WTC11 (cell line): ENCODE measurements at regions not wholly inside any gene's neighbourhood (a gene's known extent, or its start where the extent isn't known, plus 50 kb on each side); places are given as distances from the start of the nearest gene placed in this dataset.

Source experiments
- ATAC-seq: fragments of 200-7000 bp; cut with Tn5 transposase; 2 replicates; pipeline ENCODE4 v1.10.0; 2021; ENCODE audit warnings: mild to moderate bottlenecking, moderate library complexity
- CTCF ChIA-PET: fragments of 300-600 bp; sonication (Branson Sonifier 250); formaldehyde crosslinking; loops from one replicate; lab custom pipeline; 2021; ENCODE audit warnings: antibody characterized with exemption; lab: Charles Lee
- POLR2A ChIA-PET: fragments of 350-600 bp; sonication (Branson Sonifier 250); formaldehyde crosslinking; loops from one replicate; lab custom pipeline; 2021; ENCODE audit warnings: antibody characterized with exemption; lab: Charles Lee
- DNase-seq: peaks from one replicate; pipeline ENCODE4 v3.0.0; 2021; ENCODE audit warnings: low spot score
- H3K27ac Mint-ChIP-seq: 2 replicates; pipeline ENCODE4 v1.8.0; 2021; ENCODE audit warnings: mixed read lengths
- H3K27me3 Mint-ChIP-seq: 2 replicates; pipeline ENCODE4 v1.8.0; 2021; ENCODE audit warnings: low read depth, mild to moderate bottlenecking, moderate library complexity, mixed read lengths
- H3K36me3 Mint-ChIP-seq: 2 replicates; pipeline ENCODE4 v1.8.0; 2021; ENCODE audit warnings: mixed read lengths
- H3K4me1 Mint-ChIP-seq: 2 replicates; pipeline ENCODE4 v1.8.0; 2022; ENCODE audit warnings: mixed read lengths
- H3K4me3 Mint-ChIP-seq: 2 replicates; pipeline ENCODE4 v1.8.0; 2021; ENCODE audit warnings: mild to moderate bottlenecking, moderate library complexity, mixed read lengths
- H3K9me3 Mint-ChIP-seq: 2 replicates; pipeline ENCODE4 v1.8.0; 2021; ENCODE audit warnings: mixed read lengths
- AR ChIP-seq: fragments of 250-450 bp; sonication (Bioruptor Pico); IDR thresholded peaks from 2 replicates; pipeline ENCODE4 v1.9.0; 2021; ENCODE audit warnings: mild to moderate bottlenecking
- ATF1 ChIP-seq: sonication (generic); formaldehyde crosslinking; IDR thresholded peaks from 2 replicates; pipeline ENCODE4 v1.8.1; 2023; ENCODE audit warnings: mild to moderate bottlenecking, moderate library complexity, missing genetic modification reagents
- ESRRA ChIP-seq: sonication (generic); formaldehyde crosslinking; IDR thresholded peaks from 2 replicates; pipeline ENCODE4 v1.8.1; 2022; ENCODE audit warnings: mild to moderate bottlenecking, missing genetic modification reagents, borderline replicate concordance
- ETV6 ChIP-seq: sonication (generic); formaldehyde crosslinking; IDR thresholded peaks from 2 replicates; pipeline ENCODE4 v1.8.1; 2022; ENCODE audit warnings: mild to moderate bottlenecking, missing genetic modification reagents
- GRHL2 ChIP-seq: fragments of 250-450 bp; sonication (Bioruptor Pico); IDR thresholded peaks from 2 replicates; pipeline ENCODE4 v1.8.0; 2022; ENCODE audit warnings: mild to moderate bottlenecking, moderate library complexity; ENCODE audit not compliant: insufficient replicate concordance, severe bottlenecking
- HMGXB4 ChIP-seq: sonication (generic); formaldehyde crosslinking; IDR thresholded peaks from 2 replicates; pipeline ENCODE4 v1.8.1; 2023; ENCODE audit warnings: mild to moderate bottlenecking, moderate library complexity, missing genetic modification reagents
- NFE2L1 ChIP-seq: sonication (generic); formaldehyde crosslinking; IDR thresholded peaks from 2 replicates; pipeline ENCODE4 v1.8.1; 2023; ENCODE audit warnings: missing genetic modification reagents
- NR2C2 ChIP-seq: sonication (generic); formaldehyde crosslinking; IDR thresholded peaks from 2 replicates; pipeline ENCODE4 v1.8.0; 2022; ENCODE audit warnings: mild to moderate bottlenecking, missing genetic modification reagents
- NR3C1 ChIP-seq: sonication (generic); formaldehyde crosslinking; conservative IDR thresholded peaks from 2 replicates; pipeline ENCODE4 v1.8.1; 2023; ENCODE audit warnings: low read depth, mild to moderate bottlenecking, missing genetic modification reagents
- PREB ChIP-seq: sonication (generic); formaldehyde crosslinking; IDR thresholded peaks from 2 replicates; pipeline ENCODE4 v1.8.1; 2022; ENCODE audit warnings: mild to moderate bottlenecking, missing genetic modification reagents, moderate library complexity, borderline replicate concordance
- SMAD3 ChIP-seq: sonication (generic); formaldehyde crosslinking; IDR thresholded peaks from 2 replicates; pipeline ENCODE4 v1.8.0; 2022; ENCODE audit warnings: missing genetic modification reagents, mild to moderate bottlenecking, borderline replicate concordance
- TEAD1 ChIP-seq: sonication (generic); formaldehyde crosslinking; IDR thresholded peaks from 2 replicates; pipeline ENCODE4 v1.8.0; 2022; ENCODE audit warnings: mild to moderate bottlenecking, missing genetic modification reagents
- ZNF317 ChIP-seq: sonication (generic); formaldehyde crosslinking; IDR thresholded peaks from 2 replicates; pipeline ENCODE4 v1.8.1; 2023; ENCODE audit warnings: low read depth, mild to moderate bottlenecking, moderate library complexity, missing genetic modification reagents, borderline replicate concordance
- ZNF423 ChIP-seq: fragments of 250-450 bp; sonication (Bioruptor Pico); IDR thresholded peaks from 2 replicates; pipeline ENCODE4 v2.1.2; 2022; ENCODE audit warnings: mild to moderate bottlenecking, moderate library complexity
- ZNF425 ChIP-seq: fragments of 250-450 bp; sonication (Bioruptor Pico); conservative IDR thresholded peaks from 2 replicates; pipeline ENCODE4 v1.9.0; 2021; ENCODE audit warnings: mild to moderate bottlenecking
- TF ChIP-seq, protein P1 (sequence below): sonication (generic); formaldehyde crosslinking; conservative IDR thresholded peaks from 2 replicates; pipeline ENCODE4 v1.8.1; 2022; ENCODE audit warnings: mild to moderate bottlenecking, missing genetic modification reagents
- TF ChIP-seq, protein P2 (sequence below): sonication (generic); formaldehyde crosslinking; IDR thresholded peaks from 2 replicates; pipeline ENCODE4 v1.8.1; 2023; ENCODE audit warnings: mild to moderate bottlenecking, missing genetic modification reagents, moderate library complexity
- TF ChIP-seq, protein P3 (sequence below): sonication (generic); formaldehyde crosslinking; IDR thresholded peaks from 2 replicates; pipeline ENCODE4 v1.8.0; 2023; ENCODE audit warnings: missing genetic modification reagents, mild to moderate bottlenecking, borderline replicate concordance
- TF ChIP-seq, protein P4 (sequence below): sonication (generic); formaldehyde crosslinking; IDR thresholded peaks from 2 replicates; pipeline ENCODE4 v1.8.1; 2022; ENCODE audit warnings: missing genetic modification reagents, borderline replicate concordance

GRCh38 chr16:75865736-75866135, 139.4 kb upstream of the CPHXL start:
- Mint-ChIP-seq H3K4me3 (no peak overlapping the region), H3K4me1 (no peaks in the 10 kb centered on the region), H3K27ac (no peak overlapping the region), H3K36me3 (peaks cover 12% of the 10 kb centered on the region; the same call in 1 of the 2 replicates), H3K27me3 (peaks cover 24% of the 10 kb centered on the region), H3K9me3 (peaks cover 46% of the 10 kb centered on the region)
- CTCF ChIA-PET: no interaction called here
- TF ChIP-seq GRHL2: no peak
- no peak for TF ChIP-seq NR2C2 (CRISPR knock-in tag)
- TF ChIP-seq PREB (CRISPR knock-in tag): no peak
- TF ChIP-seq, protein P1, sequence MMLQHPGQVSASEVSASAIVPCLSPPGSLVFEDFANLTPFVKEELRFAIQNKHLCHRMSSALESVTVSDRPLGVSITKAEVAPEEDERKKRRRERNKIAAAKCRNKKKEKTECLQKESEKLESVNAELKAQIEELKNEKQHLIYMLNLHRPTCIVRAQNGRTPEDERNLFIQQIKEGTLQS: no peak
- no peak for TF ChIP-seq ZNF317 (CRISPR knock-in tag)
- no peak for TF ChIP-seq AR
- no peak for TF ChIP-seq TEAD1 (CRISPR knock-in tag)
- TF ChIP-seq ETV6 (CRISPR knock-in tag): no peak
- no peak for TF ChIP-seq ZNF425 (CRISPR knock-in tag)
- no peak for TF ChIP-seq ATF1 (CRISPR knock-in tag)
- TF ChIP-seq, protein P2, sequence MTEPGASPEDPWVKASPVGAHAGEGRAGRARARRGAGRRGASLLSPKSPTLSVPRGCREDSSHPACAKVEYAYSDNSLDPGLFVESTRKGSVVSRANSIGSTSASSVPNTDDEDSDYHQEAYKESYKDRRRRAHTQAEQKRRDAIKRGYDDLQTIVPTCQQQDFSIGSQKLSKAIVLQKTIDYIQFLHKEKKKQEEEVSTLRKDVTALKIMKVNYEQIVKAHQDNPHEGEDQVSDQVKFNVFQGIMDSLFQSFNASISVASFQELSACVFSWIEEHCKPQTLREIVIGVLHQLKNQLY (CRISPR knock-in tag): no peak
- TF ChIP-seq NFE2L1 (CRISPR knock-in tag): no peak
- TF ChIP-seq, protein P3, sequence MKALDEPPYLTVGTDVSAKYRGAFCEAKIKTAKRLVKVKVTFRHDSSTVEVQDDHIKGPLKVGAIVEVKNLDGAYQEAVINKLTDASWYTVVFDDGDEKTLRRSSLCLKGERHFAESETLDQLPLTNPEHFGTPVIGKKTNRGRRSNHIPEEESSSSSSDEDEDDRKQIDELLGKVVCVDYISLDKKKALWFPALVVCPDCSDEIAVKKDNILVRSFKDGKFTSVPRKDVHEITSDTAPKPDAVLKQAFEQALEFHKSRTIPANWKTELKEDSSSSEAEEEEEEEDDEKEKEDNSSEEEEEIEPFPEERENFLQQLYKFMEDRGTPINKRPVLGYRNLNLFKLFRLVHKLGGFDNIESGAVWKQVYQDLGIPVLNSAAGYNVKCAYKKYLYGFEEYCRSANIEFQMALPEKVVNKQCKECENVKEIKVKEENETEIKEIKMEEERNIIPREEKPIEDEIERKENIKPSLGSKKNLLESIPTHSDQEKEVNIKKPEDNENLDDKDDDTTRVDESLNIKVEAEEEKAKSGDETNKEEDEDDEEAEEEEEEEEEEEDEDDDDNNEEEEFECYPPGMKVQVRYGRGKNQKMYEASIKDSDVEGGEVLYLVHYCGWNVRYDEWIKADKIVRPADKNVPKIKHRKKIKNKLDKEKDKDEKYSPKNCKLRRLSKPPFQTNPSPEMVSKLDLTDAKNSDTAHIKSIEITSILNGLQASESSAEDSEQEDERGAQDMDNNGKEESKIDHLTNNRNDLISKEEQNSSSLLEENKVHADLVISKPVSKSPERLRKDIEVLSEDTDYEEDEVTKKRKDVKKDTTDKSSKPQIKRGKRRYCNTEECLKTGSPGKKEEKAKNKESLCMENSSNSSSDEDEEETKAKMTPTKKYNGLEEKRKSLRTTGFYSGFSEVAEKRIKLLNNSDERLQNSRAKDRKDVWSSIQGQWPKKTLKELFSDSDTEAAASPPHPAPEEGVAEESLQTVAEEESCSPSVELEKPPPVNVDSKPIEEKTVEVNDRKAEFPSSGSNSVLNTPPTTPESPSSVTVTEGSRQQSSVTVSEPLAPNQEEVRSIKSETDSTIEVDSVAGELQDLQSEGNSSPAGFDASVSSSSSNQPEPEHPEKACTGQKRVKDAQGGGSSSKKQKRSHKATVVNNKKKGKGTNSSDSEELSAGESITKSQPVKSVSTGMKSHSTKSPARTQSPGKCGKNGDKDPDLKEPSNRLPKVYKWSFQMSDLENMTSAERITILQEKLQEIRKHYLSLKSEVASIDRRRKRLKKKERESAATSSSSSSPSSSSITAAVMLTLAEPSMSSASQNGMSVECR (CRISPR knock-in tag): no peak
- no peak for TF ChIP-seq ESRRA
- TF ChIP-seq HMGXB4 (CRISPR knock-in tag): no peak
- TF ChIP-seq ZNF423 (CRISPR knock-in tag): no peak
- TF ChIP-seq SMAD3: no peak
- TF ChIP-seq, protein P4, sequence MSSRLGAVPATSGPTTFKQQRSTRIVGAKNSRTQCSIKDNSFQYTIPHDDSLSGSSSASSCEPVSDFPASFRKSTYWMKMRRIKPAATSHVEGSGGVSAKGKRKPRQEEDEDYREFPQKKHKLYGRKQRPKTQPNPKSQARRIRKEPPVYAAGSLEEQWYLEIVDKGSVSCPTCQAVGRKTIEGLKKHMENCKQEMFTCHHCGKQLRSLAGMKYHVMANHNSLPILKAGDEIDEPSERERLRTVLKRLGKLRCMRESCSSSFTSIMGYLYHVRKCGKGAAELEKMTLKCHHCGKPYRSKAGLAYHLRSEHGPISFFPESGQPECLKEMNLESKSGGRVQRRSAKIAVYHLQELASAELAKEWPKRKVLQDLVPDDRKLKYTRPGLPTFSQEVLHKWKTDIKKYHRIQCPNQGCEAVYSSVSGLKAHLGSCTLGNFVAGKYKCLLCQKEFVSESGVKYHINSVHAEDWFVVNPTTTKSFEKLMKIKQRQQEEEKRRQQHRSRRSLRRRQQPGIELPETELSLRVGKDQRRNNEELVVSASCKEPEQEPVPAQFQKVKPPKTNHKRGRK (CRISPR knock-in tag): no peak
- no peak for TF ChIP-seq NR3C1 (CRISPR knock-in tag)
- DNase-seq (no peak), ATAC-seq (no peak)
- POLR2A ChIA-PET: no interaction called here
